ENCODE measurements at regions not wholly inside any gene's neighbourhood (a gene's known extent, or its start where the extent isn't known, plus 50 kb on each side); places are given as distances from the start of the nearest gene placed in this dataset.

GRCh38 chr10:62903828-62904227 is 87.7 kb upstream of the EGR2 start:
- H3K9me3 ChIP-seq (ENCODE audit: control insufficient read depth in 1 of 2, insufficient read depth in 1 of 2, low read depth in 1 of 2, low read length in 2 of 2) = no peaks in the 10 kb centered on the region
- H3K9me2 ChIP-seq (ENCODE audit: insufficient read depth) = no peaks in the 10 kb centered on the region
- H2AFZ ChIP-seq (ENCODE audit: low read depth, low read length, poor library complexity, severe bottlenecking) = no peak overlapping the region
- TF ChIP-seq SIN3A (IDR thresholded peaks at IDR 0.05; ENCODE audit: low read depth) (no peak), TCF7L2 (IDR thresholded peaks at IDR 0.05; ENCODE audit: borderline replicate concordance, extremely low read depth, insufficient read depth, insufficient read length) (no peak), SRF (IDR thresholded peaks at IDR 0.05; ENCODE audit: low read depth) (no peak), POLR2A (IDR thresholded peaks at IDR 0.05; ENCODE audit: borderline replicate concordance, extremely low read depth, insufficient read depth, insufficient read length) (no peak), REST (IDR thresholded peaks at IDR 0.05; ENCODE audit: low read depth) (no peak), EGR1 (IDR thresholded peaks at IDR 0.05; ENCODE audit: low read depth) (no peak), CBX3 (IDR thresholded peaks at IDR 0.05; ENCODE audit: low read depth) (no peak), ZFX (IDR thresholded peaks at IDR 0.05) (no peak), ELF1 (IDR thresholded peaks at IDR 0.05; ENCODE audit: borderline replicate concordance, low read depth) (no peak), POLR2AphosphoS5 (IDR thresholded peaks at IDR 0.05; ENCODE audit: low read depth, low read length) (no peak), EZH2phosphoT487 (IDR thresholded peaks at IDR 0.05; ENCODE audit: borderline replicate concordance) (no peak), RAD21 (IDR thresholded peaks at IDR 0.05; ENCODE audit: low read depth) (no peak), YY1 (IDR thresholded peaks at IDR 0.05; ENCODE audit: extremely low read depth, insufficient replicate concordance, low read depth, low read length) (no peak)
- RAD21 ChIA-PET (ENCODE audit: low non-redundant PET in 1 of 2, low total read pairs in 2 of 2, uncharacterized antibody in 2 of 2, unreplicated experiment in 2 of 2) = no interaction called here
- DNase-seq (ENCODE audit: low read depth, low spot score) = no peak
- no peak overlapping the region for H3K27ac ChIP-seq (ENCODE audit: low read depth, low read length)
- no TSS peak for BruUV-seq (replicated peaks)
- POLR2A ChIA-PET = no interaction called here
- no peak overlapping the region for H3K9ac ChIP-seq (ENCODE audit: low read length)
- no peak overlapping the region for H3K4me3 ChIP-seq (replicated peaks in 1 of 2; ENCODE audit: low read depth in 1 of 2, low read length in 2 of 2)
- CTCF ChIA-PET = no interaction called here
- ATAC-seq = no peak
- no peaks in the 10 kb centered on the region for H4K20me1 ChIP-seq (ENCODE audit: insufficient read depth)
- H3K4me2 ChIP-seq (ENCODE audit: low read length) = no peak overlapping the region
- no peaks in the 10 kb centered on the region for H3K79me2 ChIP-seq (ENCODE audit: insufficient read depth, low read length)
- no peaks in the 10 kb centered on the region for H3K36me3 ChIP-seq (ENCODE audit: control insufficient read depth in 1 of 2, insufficient read depth in 2 of 2, low read length in 2 of 2)
- no peaks in the 10 kb centered on the region for H3K27me3 ChIP-seq (ENCODE audit: insufficient read depth, low read length)
- intact Hi-C loops (cut with micrococcal nuclease) = no loop called here
- H3K4me1 ChIP-seq (ENCODE audit: control insufficient read depth in 1 of 2, insufficient read depth in 2 of 2, low read length in 2 of 2) = no peaks in the 10 kb centered on the region

Data from HCT116 (cell line).